Ectodermal cell (in vitro differentiated cells): ENCODE measurements at regions not wholly inside any gene's neighbourhood (a gene's known extent, or its start where the extent isn't known, plus 50 kb on each side); places are given as distances from the start of the nearest gene placed in this dataset.
"Not testable (repeated sequence)": the region's sequence is repeated elsewhere in the genome, so short reads cannot be mapped to it uniquely, and the experiment has no call there.

Source experiments
- H3K27ac ChIP-seq: 2 replicates; pipeline ENCODE4 v1.7.0; 2013; ENCODE audit warnings: mild to moderate bottlenecking, low read depth, low read length; ENCODE audit not compliant: insufficient read depth, poor library complexity, severe bottlenecking
- H3K27me3 ChIP-seq: 2 replicates; pipeline ENCODE4 v1.7.0; 2013; ENCODE audit warnings: mild to moderate bottlenecking, low read length; ENCODE audit not compliant: insufficient read depth, control insufficient read depth, poor library complexity, severe bottlenecking
- H3K36me3 ChIP-seq: one replicate; pipeline ENCODE4 v1.7.0; 2013; ENCODE audit warnings: low read length; ENCODE audit not compliant: control insufficient read depth, insufficient read depth
- H3K4me1 ChIP-seq: one replicate; pipeline ENCODE4 v1.7.0; 2013; ENCODE audit warnings: low read length; ENCODE audit not compliant: control insufficient read depth, insufficient read depth
- H3K4me3 ChIP-seq: 2 replicates; pipeline ENCODE4 v1.7.0; 2013; ENCODE audit warnings: low read depth, low read length, control low read depth; ENCODE audit not compliant: insufficient read depth
- H3K9me3 ChIP-seq: 2 replicates; pipeline ENCODE4 v1.7.0; 2013; ENCODE audit warnings: mild to moderate bottlenecking, low read length, moderate library complexity; ENCODE audit not compliant: control insufficient read depth
- WGBS, 2 experiments: methylation state at CpG; one replicate each; pipeline ENCODE4 v1.1.7; 2013; ENCODE audit warnings: missing lambda C conversion rate in 2 of 2; 5-methylcytosine and 5-hydroxymethylcytosine counted together

DNA sequence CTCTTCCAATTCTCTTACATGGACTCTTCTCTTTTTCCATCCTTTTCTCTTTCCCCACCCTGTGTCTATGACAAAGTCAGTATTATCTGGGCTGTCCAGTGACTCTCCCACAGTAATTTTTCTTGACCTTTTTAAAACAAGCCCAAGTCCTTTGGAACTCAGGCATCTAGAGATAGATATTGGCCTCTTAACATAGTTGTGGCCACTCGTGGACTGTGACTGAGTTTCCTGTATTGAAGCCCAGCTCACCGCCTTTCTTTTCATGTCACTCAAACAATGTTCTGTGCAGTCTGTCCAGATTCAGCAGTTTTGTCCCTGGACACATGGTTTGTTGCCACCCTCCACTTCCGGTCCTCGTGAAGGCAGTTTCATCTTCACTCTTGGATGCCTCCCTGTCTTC, 110.9 kb upstream of the CDC14C start:
- 93% methylated on average over 4 of the region's 4 CpGs for WGBS, 2 experiments

DNA sequence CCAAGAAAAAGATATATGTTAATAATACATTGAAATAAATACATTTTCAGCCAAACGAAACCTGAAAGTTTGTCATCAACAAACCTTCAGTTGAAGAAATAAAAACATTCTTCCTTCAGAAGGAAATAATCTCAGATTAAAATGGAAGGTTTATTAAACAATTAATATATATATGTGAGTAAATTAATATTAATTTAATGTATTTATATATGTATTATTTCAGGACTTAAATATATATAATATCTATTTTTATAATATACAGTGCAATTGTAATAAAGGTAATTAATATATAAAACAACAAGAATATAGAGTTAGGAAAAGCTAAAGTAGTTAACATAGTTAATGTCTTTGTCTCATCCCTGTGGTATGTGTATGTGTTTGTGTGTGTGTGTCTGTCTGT, 102.2 kb upstream of the CDC14C start:
- H3K4me1 ChIP-seq = no peaks in the 10 kb centered on the region
- WGBS, 2 experiments = no CpG with 5 or more reads among the region's 1 CpG
- H3K36me3 ChIP-seq = no peaks in the 10 kb centered on the region
- no peak overlapping the region for H3K4me3 ChIP-seq
- no peaks in the 10 kb centered on the region for H3K27me3 ChIP-seq
- no peaks in the 10 kb centered on the region for H3K9me3 ChIP-seq
- no peak overlapping the region for H3K27ac ChIP-seq

More for the DNA sequence above, 110.9 kb upstream of the CDC14C start:
- H3K9me3 ChIP-seq = no peaks in the 10 kb centered on the region
- H3K27me3 ChIP-seq = no peaks in the 10 kb centered on the region
- no peaks in the 10 kb centered on the region for H3K4me1 ChIP-seq
- H3K27ac ChIP-seq = no peak overlapping the region
- no peak overlapping the region for H3K4me3 ChIP-seq
- H3K36me3 ChIP-seq = no peaks in the 10 kb centered on the region

DNA sequence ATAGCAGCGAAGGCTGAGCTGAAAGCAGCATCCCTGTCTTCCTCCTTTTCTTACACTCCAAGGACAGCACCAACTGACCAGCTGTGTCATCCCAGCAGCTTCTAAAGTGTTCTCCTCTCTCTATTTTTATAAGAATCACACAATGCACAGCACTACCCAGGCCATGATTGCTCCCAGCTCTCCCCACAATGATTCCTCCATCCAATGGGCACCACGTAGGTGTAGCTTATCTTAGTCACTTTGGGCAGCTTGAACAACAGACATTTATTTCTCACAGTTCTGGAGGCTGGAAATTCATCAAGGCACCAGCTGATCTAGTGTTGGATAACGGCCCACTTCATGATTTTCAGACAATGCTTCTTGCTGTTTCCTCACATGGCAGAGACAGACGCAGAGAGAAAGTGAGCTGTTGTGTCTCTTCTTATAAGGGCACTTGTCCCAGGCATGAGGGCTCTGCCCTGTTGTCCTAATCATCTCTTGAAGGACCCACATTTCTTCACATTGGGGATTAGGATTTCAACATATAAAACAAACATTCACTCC, 92.0 kb upstream of the CDC14C start:
- Histone ChIP-seq H3K9me3 (no peaks in the 10 kb centered on the region), H3K4me1 (no peaks in the 10 kb centered on the region), H3K27me3 (no peaks in the 10 kb centered on the region), H3K4me3 (no peak overlapping the region), H3K27ac (no peak overlapping the region), H3K36me3 (no peaks in the 10 kb centered on the region)
- 89 to 91% methylated on average over 4 of the region's 4 CpGs for WGBS, 2 experiments

DNA sequence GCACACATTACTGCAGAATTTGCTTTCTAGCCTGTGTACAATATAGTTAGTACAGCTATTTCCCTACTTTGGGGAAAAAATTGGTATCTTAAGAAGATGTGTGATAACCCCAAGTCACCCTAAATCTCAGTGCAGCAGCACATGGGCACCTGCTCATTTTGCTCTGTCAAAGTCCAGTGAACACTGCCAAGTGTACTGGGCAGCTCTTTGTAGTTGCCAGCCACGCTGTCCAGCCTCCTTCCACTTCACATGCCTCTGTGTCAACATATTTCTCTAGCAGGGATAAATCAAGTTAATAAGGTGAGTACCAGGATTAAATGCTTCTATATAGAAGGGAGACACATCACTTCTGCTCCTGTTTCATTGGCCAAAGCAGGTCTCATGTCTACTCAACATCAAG, 87.1 kb upstream of the CDC14C start:
- 86 to 93% methylated on average over 1 of the region's 1 CpG for WGBS, 2 experiments
- no peak overlapping the region for H3K27ac ChIP-seq
- H3K4me1 ChIP-seq = no peaks in the 10 kb centered on the region
- H3K9me3 ChIP-seq = no peaks in the 10 kb centered on the region
- H3K4me3 ChIP-seq = no peak overlapping the region
- no peaks in the 10 kb centered on the region for H3K27me3 ChIP-seq
- H3K36me3 ChIP-seq = no peaks in the 10 kb centered on the region

DNA sequence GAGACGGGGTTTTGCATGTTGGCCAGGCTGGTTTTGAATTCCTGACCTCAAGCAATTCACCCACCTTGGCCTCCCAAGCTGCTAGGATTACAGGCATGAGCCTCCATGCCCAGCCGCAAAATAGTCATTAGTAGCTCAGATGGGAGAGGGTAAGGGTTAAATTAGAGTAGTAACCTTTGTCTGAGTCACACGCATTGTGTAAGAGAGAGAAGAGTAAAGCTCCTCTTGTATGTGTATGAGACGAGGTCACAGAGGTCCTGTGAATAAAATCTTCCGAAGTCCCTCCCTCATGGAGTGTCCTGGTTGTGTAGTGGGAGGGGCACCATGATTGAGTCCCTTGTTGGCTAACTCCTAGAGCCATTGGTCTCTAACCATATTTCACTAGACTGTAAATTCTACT, 85.2 kb upstream of the CDC14C start:
- H3K27me3 ChIP-seq = no peaks in the 10 kb centered on the region
- WGBS, 2 experiments = 81 to 86% methylated on average over 5 of the region's 5 CpGs
- H3K27ac ChIP-seq = no peak overlapping the region
- H3K36me3 ChIP-seq = no peaks in the 10 kb centered on the region
- H3K4me1 ChIP-seq = no peaks in the 10 kb centered on the region
- no peaks in the 10 kb centered on the region for H3K9me3 ChIP-seq
- H3K4me3 ChIP-seq = no peak overlapping the region

DNA sequence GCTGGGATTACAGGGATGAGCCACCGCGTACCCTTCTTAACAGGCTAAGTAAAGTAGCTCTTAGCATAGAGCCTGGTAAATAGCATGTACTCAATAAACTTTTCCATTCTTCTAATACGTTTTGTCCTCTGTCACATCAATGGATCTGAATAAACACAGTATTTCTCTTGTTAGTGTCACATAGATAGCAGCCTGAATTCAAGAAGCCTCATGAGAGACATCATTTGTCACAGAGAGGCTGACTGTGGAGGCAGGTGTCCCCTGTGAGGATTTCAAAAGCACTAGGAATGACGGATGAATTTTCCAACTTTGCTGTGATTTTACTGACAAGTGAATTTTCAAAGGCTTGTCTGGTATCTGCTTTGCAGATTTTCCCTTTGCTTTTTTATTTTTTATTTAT, 82.6 kb upstream of the CDC14C start:
- H3K27me3 ChIP-seq = no peaks in the 10 kb centered on the region
- WGBS, 2 experiments = 92 to 93% methylated on average over 4 of the region's 4 CpGs
- H3K9me3 ChIP-seq = no peaks in the 10 kb centered on the region
- H3K4me1 ChIP-seq = no peaks in the 10 kb centered on the region
- H3K4me3 ChIP-seq = no peak overlapping the region
- H3K36me3 ChIP-seq = no peaks in the 10 kb centered on the region
- H3K27ac ChIP-seq = no peak overlapping the region

DNA sequence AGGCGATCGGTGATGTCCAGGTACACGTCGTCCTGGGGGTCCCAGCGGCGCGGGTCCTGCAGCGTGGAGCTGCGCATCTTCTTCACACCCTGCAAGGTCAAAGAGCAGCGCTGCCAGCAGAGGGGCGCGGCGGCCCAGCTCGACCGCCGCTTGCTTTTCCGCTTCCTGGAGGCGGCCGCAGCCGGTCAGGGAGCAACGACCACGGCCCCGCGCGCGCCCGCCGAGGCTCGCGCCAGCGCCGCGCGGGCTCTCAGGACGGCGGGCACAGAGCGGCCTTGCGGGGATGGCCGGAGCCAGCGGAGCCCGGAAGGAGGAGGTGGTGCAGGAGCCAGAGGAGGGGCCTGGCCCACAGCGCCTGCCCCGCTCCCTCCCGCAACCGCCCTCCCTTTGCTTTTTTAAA, 76.4 kb upstream of the CDC14C start:
- Histone ChIP-seq H3K36me3 (no peaks in the 10 kb centered on the region), H3K27me3 (no peaks in the 10 kb centered on the region), H3K27ac (no peak overlapping the region), H3K9me3 (no peaks in the 10 kb centered on the region), H3K4me1 (no peaks in the 10 kb centered on the region), H3K4me3 (no peak overlapping the region)
- WGBS, 2 experiments = 96% methylated on average over 41 of the region's 45 CpGs

DNA sequence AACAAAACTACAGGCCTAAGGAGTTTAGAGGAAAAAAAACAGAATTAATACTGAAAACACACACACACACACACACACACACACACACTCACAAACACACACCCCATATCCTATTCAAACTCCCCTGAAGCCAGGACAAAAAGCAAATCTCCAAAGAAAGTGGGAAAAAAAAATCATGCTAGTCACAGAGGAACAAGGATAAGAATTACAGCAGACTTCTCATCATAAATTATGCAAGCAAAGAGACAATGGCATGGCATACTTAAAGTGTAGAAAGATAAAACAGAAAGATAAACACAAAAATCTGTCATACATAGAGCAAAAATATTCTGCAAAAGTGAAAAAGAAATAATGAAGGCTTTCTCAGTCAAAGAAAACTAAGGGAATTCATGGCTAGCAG, 63.9 kb upstream of the CDC14C start:
- not testable (repeated sequence) for H3K27me3 ChIP-seq, H3K4me1 ChIP-seq, H3K27ac ChIP-seq, H3K4me3 ChIP-seq, H3K9me3 ChIP-seq, H3K36me3 ChIP-seq

DNA sequence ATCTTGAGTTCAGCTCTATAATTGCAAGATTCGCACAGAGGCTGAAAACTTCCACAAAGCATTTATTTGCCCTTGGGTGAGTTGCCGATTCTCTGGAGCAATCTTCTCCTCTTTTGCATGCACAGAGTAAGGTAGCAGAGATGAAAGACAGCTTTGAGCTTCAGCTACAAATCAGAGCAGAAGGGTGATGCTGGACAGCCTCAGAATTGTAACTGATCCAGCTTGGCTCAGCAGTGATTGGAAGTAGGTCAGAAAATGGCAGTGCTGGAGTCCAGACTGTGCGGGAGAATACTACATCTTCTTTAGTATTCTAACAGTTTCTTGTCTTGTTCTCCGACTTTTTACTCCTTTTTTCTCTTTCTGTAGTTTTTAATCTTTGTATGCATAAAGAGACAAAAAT, 55.4 kb upstream of the CDC14C start:
- H3K4me3 ChIP-seq = no peak overlapping the region
- H3K9me3 ChIP-seq = no peaks in the 10 kb centered on the region
- H3K27me3 ChIP-seq = no peaks in the 10 kb centered on the region
- H3K27ac ChIP-seq = no peak overlapping the region
- H3K4me1 ChIP-seq = no peaks in the 10 kb centered on the region
- 93 to 96% methylated on average over 3 to 4 of the region's 4 CpGs for WGBS, 2 experiments
- H3K36me3 ChIP-seq = no peaks in the 10 kb centered on the region

DNA sequence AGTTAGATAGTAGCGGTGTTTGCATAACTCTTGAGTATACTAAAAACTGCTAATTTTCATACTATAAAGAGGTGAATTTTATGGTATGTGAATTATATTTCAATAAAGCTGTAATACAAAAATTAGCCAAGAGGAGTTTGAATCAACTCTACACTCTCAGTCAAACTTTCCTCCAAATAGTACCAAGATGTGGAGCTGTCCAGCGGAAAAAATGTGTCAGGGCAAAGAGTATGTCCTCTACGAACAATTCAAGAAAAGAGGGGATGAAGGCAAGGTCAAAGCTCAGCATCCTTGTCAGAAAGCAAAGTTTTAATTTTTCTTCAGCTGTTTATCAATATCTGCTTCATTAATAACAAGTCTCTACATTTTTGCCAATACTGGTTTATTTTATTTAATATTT, 51.8 kb upstream of the CDC14C start:
- Histone ChIP-seq H3K9me3 (no peaks in the 10 kb centered on the region), H3K4me3 (no peak overlapping the region), H3K4me1 (no peaks in the 10 kb centered on the region), H3K36me3 (no peaks in the 10 kb centered on the region), H3K27me3 (no peaks in the 10 kb centered on the region), H3K27ac (no peak overlapping the region)
- 86 to 95% methylated on average over 2 of the region's 3 CpGs for WGBS, 2 experiments
